ENCODE measurements at regions not wholly inside any gene's neighbourhood (a gene's known extent, or its start where the extent isn't known, plus 50 kb on each side); places are given as distances from the start of the nearest gene placed in this dataset.

- TF ChIP-seq POLR2A (IDR thresholded peaks at IDR 0.05): no peak
- TF ChIP-seq CTCF (IDR thresholded peaks at IDR 0.05): no peak
- TF ChIP-seq POLR2AphosphoS5 (IDR thresholded peaks at IDR 0.05): no peak
These were observed 79.3 kb upstream of the TOP1 start for GRCh38 chr20:40949346-40949745.
